SK-N-SH (cell line): ENCODE measurements at regions not wholly inside any gene's neighbourhood (a gene's known extent, or its start where the extent isn't known, plus 50 kb on each side); places are given as distances from the start of the nearest gene placed in this dataset.

Source experiments
- CTCF ChIP-seq: fragments of 200-600 bp; sonication (generic); IDR thresholded peaks from 2 replicates; pipeline ENCODE4 v1.6.1; 2017; ENCODE audit warnings: antibody characterized with exemption, mild to moderate bottlenecking, moderate library complexity
- IRF3 ChIP-seq: fragments of 150-350 bp; IDR thresholded peaks from 2 replicates; pipeline ENCODE4 v1.6.1; 2016; ENCODE audit warnings: mild to moderate bottlenecking, low read depth, low read length
- MXI1 ChIP-seq: IDR thresholded peaks from 2 replicates; pipeline ENCODE4 v1.6.1; 2012; ENCODE audit warnings: mild to moderate bottlenecking, low read depth, low read length, improper control_type of control experiment
- RCOR1 ChIP-seq: fragments of 150-350 bp; IDR thresholded peaks from 2 replicates; pipeline ENCODE4 v1.6.1; 2017; ENCODE audit warnings: antibody characterized with exemption, low read length
- USF2 ChIP-seq: fragments of 150-350 bp; IDR thresholded peaks from 2 replicates; pipeline ENCODE4 v1.6.1; 2017; ENCODE audit warnings: antibody characterized with exemption, low read length, low read depth, borderline replicate concordance
- TF ChIP-seq, protein P1 (sequence below): IDR thresholded peaks from 2 replicates; pipeline ENCODE4 v1.6.1; 2012; ENCODE audit warnings: mild to moderate bottlenecking, low read depth, low read length, moderate library complexity

GRCh38 chr4:138958519-138958918 is 57.1 kb upstream of the NOCT start:
- TF ChIP-seq RCOR1 (no peak), CTCF (no peak), MXI1 (no peak), IRF3 (no peak), USF2 (no peak)
- TF ChIP-seq, protein P1, sequence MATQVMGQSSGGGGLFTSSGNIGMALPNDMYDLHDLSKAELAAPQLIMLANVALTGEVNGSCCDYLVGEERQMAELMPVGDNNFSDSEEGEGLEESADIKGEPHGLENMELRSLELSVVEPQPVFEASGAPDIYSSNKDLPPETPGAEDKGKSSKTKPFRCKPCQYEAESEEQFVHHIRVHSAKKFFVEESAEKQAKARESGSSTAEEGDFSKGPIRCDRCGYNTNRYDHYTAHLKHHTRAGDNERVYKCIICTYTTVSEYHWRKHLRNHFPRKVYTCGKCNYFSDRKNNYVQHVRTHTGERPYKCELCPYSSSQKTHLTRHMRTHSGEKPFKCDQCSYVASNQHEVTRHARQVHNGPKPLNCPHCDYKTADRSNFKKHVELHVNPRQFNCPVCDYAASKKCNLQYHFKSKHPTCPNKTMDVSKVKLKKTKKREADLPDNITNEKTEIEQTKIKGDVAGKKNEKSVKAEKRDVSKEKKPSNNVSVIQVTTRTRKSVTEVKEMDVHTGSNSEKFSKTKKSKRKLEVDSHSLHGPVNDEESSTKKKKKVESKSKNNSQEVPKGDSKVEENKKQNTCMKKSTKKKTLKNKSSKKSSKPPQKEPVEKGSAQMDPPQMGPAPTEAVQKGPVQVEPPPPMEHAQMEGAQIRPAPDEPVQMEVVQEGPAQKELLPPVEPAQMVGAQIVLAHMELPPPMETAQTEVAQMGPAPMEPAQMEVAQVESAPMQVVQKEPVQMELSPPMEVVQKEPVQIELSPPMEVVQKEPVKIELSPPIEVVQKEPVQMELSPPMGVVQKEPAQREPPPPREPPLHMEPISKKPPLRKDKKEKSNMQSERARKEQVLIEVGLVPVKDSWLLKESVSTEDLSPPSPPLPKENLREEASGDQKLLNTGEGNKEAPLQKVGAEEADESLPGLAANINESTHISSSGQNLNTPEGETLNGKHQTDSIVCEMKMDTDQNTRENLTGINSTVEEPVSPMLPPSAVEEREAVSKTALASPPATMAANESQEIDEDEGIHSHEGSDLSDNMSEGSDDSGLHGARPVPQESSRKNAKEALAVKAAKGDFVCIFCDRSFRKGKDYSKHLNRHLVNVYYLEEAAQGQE: no peak
